BE2C (cell line): ENCODE measurements at regions not wholly inside any gene's neighbourhood (a gene's known extent, or its start where the extent isn't known, plus 50 kb on each side); places are given as distances from the start of the nearest gene placed in this dataset.

Experiments
- DNase-seq: peaks from one replicate; pipeline ENCODE4 v3.0.0-alpha.2; 2020
- H3K27me3 ChIP-seq: fragments of 250-450 bp; sonication (Bioruptor Pico); 2 replicates; pipeline ENCODE4 v1.5.1; 2020; ENCODE audit warnings: mild to moderate bottlenecking
- H3K36me3 ChIP-seq: fragments of 250-450 bp; sonication (Bioruptor Pico); 2 replicates; pipeline ENCODE4 v1.5.1; 2020; ENCODE audit warnings: mild to moderate bottlenecking
- H3K4me1 ChIP-seq: fragments of 250-450 bp; sonication (Bioruptor Pico); 2 replicates; pipeline ENCODE4 v1.5.1; 2020
- H3K4me3 ChIP-seq: 2 replicates; pipeline ENCODE4 v1.5.1; 2011; ENCODE audit warnings: low read depth, low read length
- H3K9me3 ChIP-seq: fragments of 250-450 bp; sonication (Bioruptor Pico); 2 replicates; pipeline ENCODE4 v1.5.1; 2020
- CTCF ChIP-seq: IDR thresholded peaks from 2 replicates; pipeline ENCODE4 v1.5.1; 2012; ENCODE audit warnings: mild to moderate bottlenecking, low read depth, low read length

GRCh38 chr14:98937021-98937420, 335.0 kb downstream of the BCL11B start:
- Histone ChIP-seq H3K27me3 (no peaks in the 10 kb centered on the region), H3K4me3 (no peak overlapping the region), H3K36me3 (no peaks in the 10 kb centered on the region), H3K4me1 (no peaks in the 10 kb centered on the region), H3K9me3 (no peaks in the 10 kb centered on the region)
- no peak for TF ChIP-seq CTCF
- no peak for DNase-seq

GRCh38 chr14:98937712-98938505, 334.1 kb downstream of the BCL11B start:
- H3K36me3 ChIP-seq = no peaks in the 10 kb centered on the region
- no peaks in the 10 kb centered on the region for H3K9me3 ChIP-seq
- no peaks in the 10 kb centered on the region for H3K4me1 ChIP-seq
- no peak for TF ChIP-seq CTCF
- no peak overlapping the region for H3K4me3 ChIP-seq
- no peak for DNase-seq
- no peaks in the 10 kb centered on the region for H3K27me3 ChIP-seq

GRCh38 chr14:98940693-98941437, 331.1 kb downstream of the BCL11B start:
- Histone ChIP-seq H3K4me1 (no peaks in the 10 kb centered on the region), H3K27me3 (no peaks in the 10 kb centered on the region), H3K36me3 (no peaks in the 10 kb centered on the region), H3K4me3 (no peak overlapping the region), H3K9me3 (no peaks in the 10 kb centered on the region)
- no peak for DNase-seq
- no peak for TF ChIP-seq CTCF

GRCh38 chr14:98941481-98941880, 330.5 kb downstream of the BCL11B start:
- Histone ChIP-seq H3K4me3 (no peak overlapping the region), H3K36me3 (no peaks in the 10 kb centered on the region), H3K9me3 (no peaks in the 10 kb centered on the region), H3K4me1 (no peaks in the 10 kb centered on the region), H3K27me3 (no peaks in the 10 kb centered on the region)
- DNase-seq = no peak
- no peak for TF ChIP-seq CTCF

- no peak for TF ChIP-seq CTCF
- Histone ChIP-seq H3K4me3 (no peak overlapping the region), H3K36me3 (no peaks in the 10 kb centered on the region), H3K4me1 (no peaks in the 10 kb centered on the region), H3K9me3 (no peaks in the 10 kb centered on the region), H3K27me3 (no peaks in the 10 kb centered on the region)
- DNase-seq = no peak
Measured at GRCh38 chr14:98943907-98944306, 328.1 kb downstream of the BCL11B start.

- no peak for DNase-seq
- TF ChIP-seq CTCF = no peak
- H3K27me3 ChIP-seq = no peaks in the 10 kb centered on the region
- H3K4me3 ChIP-seq = no peak overlapping the region
- H3K4me1 ChIP-seq = no peaks in the 10 kb centered on the region
- H3K36me3 ChIP-seq = no peaks in the 10 kb centered on the region
- H3K9me3 ChIP-seq = no peaks in the 10 kb centered on the region
Measured at GRCh38 chr14:98944989-98945388, 327.0 kb downstream of the BCL11B start.
